Gastrocnemius medialis (tissue), 4 donors: ENCODE measurements at regions not wholly inside any gene's neighbourhood (a gene's known extent, or its start where the extent isn't known, plus 50 kb on each side); places are given as distances from the start of the nearest gene placed in this dataset.

Experiments used
- ATAC-seq, 2 donors: fragments of 150-250 bp; one replicate each; pipeline ENCODE4 v1.9.1; 2016
- DNase-seq, 2 donors: peaks; one replicate each; pipeline ENCODE4 v3.0.0-alpha.2; 2019
- H3K27ac ChIP-seq, 4 donors: fragments of 200-600 bp; sonication (generic); 1 replicate in 1 of 4; 2 replicates in 3 of 4; pipeline ENCODE4 v1.5.1; 2016 to 2018; ENCODE audit warnings: mild to moderate bottlenecking in 2 of 4, moderate library complexity in 1 of 4
- H3K27me3 ChIP-seq, 3 donors: fragments of 200-600 bp; sonication (generic) in 2 of 3; 1 replicate in 1 of 3; 2 replicates in 2 of 3; pipeline versions ENCODE4 v1.5.1 to v1.6.0; 2016 to 2019; ENCODE audit warnings: mild to moderate bottlenecking in 1 of 3, moderate library complexity in 1 of 3
- H3K36me3 ChIP-seq, 2 donors: fragments of 200-600 bp; sonication (generic) in 1 of 2; one replicate each; pipeline ENCODE4 v1.5.1; 2017 to 2018
- H3K4me1 ChIP-seq, 2 donors: fragments of 200-600 bp; sonication (generic) in 1 of 2; one replicate each; pipeline ENCODE4 v1.5.1; 2016 to 2017; ENCODE audit warnings: mild to moderate bottlenecking in 2 of 2
- H3K4me3 ChIP-seq, 4 donors: fragments of 200-600 bp; sonication (generic) in 3 of 4; 1 replicate in 1 of 4; 2 replicates in 3 of 4; pipeline ENCODE4 v1.5.1; 2016 to 2019; ENCODE audit warnings: mild to moderate bottlenecking in 2 of 4
- H3K9me3 ChIP-seq, 3 donors: fragments of 200-600 bp; sonication (generic) in 2 of 3; 1 replicate in 1 of 3; 2 replicates in 2 of 3; pipeline ENCODE4 v1.5.1; 2016 to 2019
- POLR2A ChIP-seq, 2 donors: fragments of 450-650 bp; IDR thresholded peaks; one replicate each; pipeline ENCODE4 v1.6.1; 2017; ENCODE audit warnings: antibody characterized with exemption in 2 of 2, mild to moderate bottlenecking in 2 of 2, moderate library complexity in 2 of 2
- in situ Hi-C, 4 donors: fragments of 200-750 bp; cut with MboI; loops; one replicate each; pipeline versions ENCODE4 v1.15.0 to v1.8.0; 2017; ENCODE audit warnings: low sequenced_read_pairs in 4 of 4
- intact Hi-C: fragments of 100-400 bp; cut with DNase I; formaldehyde crosslinking; loops from one replicate; pipeline ENCODE4 v1.15.1; 2023; ENCODE audit warnings: low total_unique reads
- TF ChIP-seq, protein P1 (sequence below), 5 experiments: fragments of 450-650 bp in 3 of 5; fragments of 200-600 bp in 2 of 5; sonication (generic) in 2 of 5; IDR thresholded peaks in 4 of 5; conservative IDR thresholded peaks in 1 of 5; 1 replicate in 4 of 5; 2 replicates in 1 of 5; pipeline ENCODE4 v1.5.1; 2016 to 2019; ENCODE audit warnings: antibody characterized with exemption in 5 of 5, mild to moderate bottlenecking in 3 of 5, moderate library complexity in 3 of 5

DNA sequence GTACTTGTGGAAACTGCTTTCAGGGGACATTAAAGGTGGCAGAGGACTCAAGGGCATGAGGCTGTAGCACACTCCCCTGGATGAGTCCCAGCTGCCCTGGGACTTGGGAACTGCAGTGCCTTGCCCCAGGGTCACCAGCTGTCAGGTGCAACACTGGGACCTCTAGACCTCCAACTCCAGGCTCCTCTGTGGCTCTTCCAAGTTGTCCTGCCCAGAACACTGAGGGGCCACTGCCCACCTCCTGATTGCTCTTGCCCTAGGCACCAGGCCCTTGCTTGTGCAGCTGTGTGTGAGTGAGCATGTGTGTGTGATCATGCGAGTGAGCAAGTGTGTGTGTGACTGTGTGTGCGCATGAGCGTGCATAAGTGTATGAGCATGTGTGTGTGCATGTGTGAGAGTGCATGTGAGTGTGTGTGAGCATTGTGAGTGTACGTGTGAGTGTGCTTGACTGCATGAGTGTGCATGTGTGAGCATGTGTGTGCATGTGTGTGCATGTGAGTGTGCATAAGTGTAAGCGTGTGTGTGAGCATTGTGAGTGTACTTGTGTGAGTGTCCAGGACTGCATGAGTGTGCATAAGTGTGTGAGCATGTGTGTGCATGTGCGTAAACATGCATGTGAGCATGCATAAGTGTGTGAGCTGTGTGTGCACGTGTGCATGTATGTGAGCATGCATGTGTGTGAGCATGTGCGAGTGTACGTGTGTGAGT, 301.5 kb downstream of the NDUFA10 start:
- no peaks in the 10 kb centered on the region for H3K9me3 ChIP-seq
- no peak overlapping the region for H3K27ac ChIP-seq
- intact Hi-C loops (no loop called here), in situ Hi-C loops (no loop called here)
- no peaks in the 10 kb centered on the region for H3K36me3 ChIP-seq
- no peak overlapping the region for H3K4me3 ChIP-seq
- ATAC-seq = no peak
- H3K4me1 ChIP-seq = no peaks in the 10 kb centered on the region
- H3K27me3 ChIP-seq = no peaks in the 10 kb centered on the region
- TF ChIP-seq, protein P1, sequence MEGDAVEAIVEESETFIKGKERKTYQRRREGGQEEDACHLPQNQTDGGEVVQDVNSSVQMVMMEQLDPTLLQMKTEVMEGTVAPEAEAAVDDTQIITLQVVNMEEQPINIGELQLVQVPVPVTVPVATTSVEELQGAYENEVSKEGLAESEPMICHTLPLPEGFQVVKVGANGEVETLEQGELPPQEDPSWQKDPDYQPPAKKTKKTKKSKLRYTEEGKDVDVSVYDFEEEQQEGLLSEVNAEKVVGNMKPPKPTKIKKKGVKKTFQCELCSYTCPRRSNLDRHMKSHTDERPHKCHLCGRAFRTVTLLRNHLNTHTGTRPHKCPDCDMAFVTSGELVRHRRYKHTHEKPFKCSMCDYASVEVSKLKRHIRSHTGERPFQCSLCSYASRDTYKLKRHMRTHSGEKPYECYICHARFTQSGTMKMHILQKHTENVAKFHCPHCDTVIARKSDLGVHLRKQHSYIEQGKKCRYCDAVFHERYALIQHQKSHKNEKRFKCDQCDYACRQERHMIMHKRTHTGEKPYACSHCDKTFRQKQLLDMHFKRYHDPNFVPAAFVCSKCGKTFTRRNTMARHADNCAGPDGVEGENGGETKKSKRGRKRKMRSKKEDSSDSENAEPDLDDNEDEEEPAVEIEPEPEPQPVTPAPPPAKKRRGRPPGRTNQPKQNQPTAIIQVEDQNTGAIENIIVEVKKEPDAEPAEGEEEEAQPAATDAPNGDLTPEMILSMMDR (IDR thresholded peaks at IDR 0.05 in 4 of 5, conservative IDR thresholded peaks at IDR 0.05 in 1 of 5) = no peak
- no peak for TF ChIP-seq POLR2A (IDR thresholded peaks at IDR 0.05)
- no peak for DNase-seq

DNA sequence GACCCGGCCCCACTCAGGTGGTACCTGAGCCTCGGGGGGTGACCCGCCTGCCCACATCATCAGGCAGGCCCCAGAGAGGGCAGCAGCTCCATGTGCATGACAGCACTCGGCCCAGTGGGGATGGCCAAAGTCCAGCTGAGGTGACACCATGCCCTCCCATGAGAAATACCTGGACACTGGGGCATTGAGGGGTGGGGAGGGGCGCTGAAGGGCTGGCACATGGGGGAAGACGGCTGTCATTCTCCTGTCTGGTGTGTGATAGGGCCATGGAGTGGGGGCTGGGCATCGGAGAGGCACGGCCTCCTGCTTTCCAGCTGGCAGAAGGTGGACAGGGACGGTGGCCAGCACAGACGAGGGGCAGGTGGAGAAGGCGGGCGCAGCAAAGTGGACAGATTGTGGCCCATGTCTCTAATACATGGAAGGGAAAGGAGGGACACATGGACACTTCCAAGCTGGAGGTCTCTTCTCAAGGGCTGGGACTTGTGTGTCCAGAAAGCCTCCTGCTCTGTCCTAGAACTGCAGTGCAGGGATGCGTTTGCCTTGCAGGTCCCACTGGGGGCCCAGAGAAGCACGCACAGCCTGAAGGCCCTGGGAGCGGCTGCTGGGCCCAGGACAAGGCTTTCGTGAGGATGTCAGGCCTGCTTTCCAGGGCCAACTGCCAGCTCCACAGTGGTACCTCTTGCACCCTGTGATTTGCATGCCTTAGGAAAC, 302.2 kb downstream of the NDUFA10 start:
- intact Hi-C loops (no loop called here), in situ Hi-C loops (no loop called here)

DNA sequence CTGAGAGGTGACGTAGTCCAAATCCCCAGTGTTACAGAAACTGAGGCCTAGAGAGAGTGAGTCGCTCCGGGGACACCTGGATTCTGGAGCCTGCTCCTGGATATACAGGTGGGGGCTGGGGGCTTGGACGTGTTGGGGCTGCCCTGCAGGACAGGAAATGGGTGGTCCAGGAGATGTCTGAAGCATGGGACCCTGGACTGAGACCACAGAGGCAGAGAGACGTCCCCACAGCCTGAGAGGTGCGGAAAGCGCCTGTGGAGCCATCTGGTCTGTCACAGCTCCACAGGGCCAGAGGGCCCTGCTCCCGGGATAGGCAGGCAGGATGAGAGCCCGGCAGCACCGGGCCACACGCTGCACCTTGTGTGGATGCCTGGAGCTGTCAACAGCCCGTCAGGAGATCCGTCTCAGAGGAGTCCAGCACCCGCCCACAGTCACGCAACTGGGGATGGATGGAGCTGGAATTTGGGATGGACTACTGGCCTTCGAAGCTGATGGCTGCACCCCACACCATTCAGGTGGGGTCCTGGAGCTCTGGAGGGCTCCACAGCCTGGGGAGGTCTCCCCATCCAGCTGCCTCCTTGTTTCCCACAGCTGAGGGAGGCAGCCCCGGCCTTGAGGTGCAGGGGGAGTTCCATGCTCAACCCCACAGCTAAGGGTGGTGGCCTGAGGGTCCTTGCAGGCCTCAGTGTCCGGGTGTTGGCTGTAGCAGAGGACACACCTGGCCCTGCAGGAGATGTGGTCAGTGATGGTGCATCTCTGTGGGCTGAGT, 303.0 kb downstream of the NDUFA10 start:
- in situ Hi-C loops = no loop called here
- Histone ChIP-seq H3K9me3 (no peaks in the 10 kb centered on the region), H3K4me1 (no peaks in the 10 kb centered on the region), H3K27me3 (no peaks in the 10 kb centered on the region), H3K4me3 (no peak overlapping the region), H3K27ac (no peak overlapping the region), H3K36me3 (no peaks in the 10 kb centered on the region)
- DNase-seq = no peak
- TF ChIP-seq POLR2A (IDR thresholded peaks at IDR 0.05) = no peak
- TF ChIP-seq, protein P1 (IDR thresholded peaks at IDR 0.05 in 4 of 5, conservative IDR thresholded peaks at IDR 0.05 in 1 of 5) = no peak
- ATAC-seq = no peak
- intact Hi-C loops = no loop called here

More for the DNA sequence above, 302.2 kb downstream of the NDUFA10 start:
- ATAC-seq = no peak
- no peak overlapping the region for H3K4me3 ChIP-seq
- H3K36me3 ChIP-seq = no peaks in the 10 kb centered on the region
- no peaks in the 10 kb centered on the region for H3K27me3 ChIP-seq
- TF ChIP-seq, protein P1 (IDR thresholded peaks at IDR 0.05 in 4 of 5, conservative IDR thresholded peaks at IDR 0.05 in 1 of 5) = no peak
- no peak for TF ChIP-seq POLR2A (IDR thresholded peaks at IDR 0.05)
- H3K9me3 ChIP-seq = no peaks in the 10 kb centered on the region
- no peaks in the 10 kb centered on the region for H3K4me1 ChIP-seq
- no peak for DNase-seq
- H3K27ac ChIP-seq = no peak overlapping the region

- H3K27me3 ChIP-seq = no peaks in the 10 kb centered on the region
- no peaks in the 10 kb centered on the region for H3K4me1 ChIP-seq
- H3K9me3 ChIP-seq = no peaks in the 10 kb centered on the region
- H3K27ac ChIP-seq = no peak overlapping the region
- ATAC-seq = no peak
- H3K36me3 ChIP-seq = no peaks in the 10 kb centered on the region
- intact Hi-C loops = no loop called here
- no peak overlapping the region for H3K4me3 ChIP-seq
- no peak for TF ChIP-seq POLR2A (IDR thresholded peaks at IDR 0.05)
- TF ChIP-seq, protein P1 (IDR thresholded peaks at IDR 0.05 in 4 of 5, conservative IDR thresholded peaks at IDR 0.05 in 1 of 5) = no peak
- no peak for DNase-seq
- in situ Hi-C loops = no loop called here
These were observed 303.6 kb downstream of the NDUFA10 start for GRCh38 chr2:239721531-239721930.
